HG03108 (cell line): ENCODE measurements at regions not wholly inside any gene's neighbourhood (a gene's known extent, or its start where the extent isn't known, plus 50 kb on each side); places are given as distances from the start of the nearest gene placed in this dataset.
"Not testable (repeated sequence)": the region's sequence is repeated elsewhere in the genome, so short reads cannot be mapped to it uniquely, and the experiment has no call there.

Experiments used
- ATAC-seq: cut with Tn5 transposase; IDR thresholded peaks from one replicate; pipeline ENCODE4 v1.9.1; 2021; ENCODE audit warnings: moderate library complexity; ENCODE audit not compliant: unreplicated experiment

DNA sequence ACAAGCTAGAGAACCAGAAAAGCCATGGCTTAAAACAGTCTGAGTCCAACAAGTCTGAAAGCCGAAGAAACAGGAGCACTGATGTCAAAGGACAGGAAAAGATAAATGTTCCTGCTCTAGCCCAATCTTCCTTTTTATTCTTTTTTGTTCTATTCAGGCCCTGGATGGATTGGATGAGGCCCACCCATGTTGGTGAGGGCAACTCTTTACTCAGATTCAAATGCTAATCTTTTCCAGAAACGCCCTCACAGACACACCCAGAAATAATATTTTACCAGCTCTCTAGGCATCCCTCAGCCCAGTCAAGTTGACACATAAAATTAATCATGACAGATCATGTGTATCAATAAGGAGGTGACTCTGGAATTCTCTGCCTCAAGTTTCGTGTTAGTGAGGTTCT, 1002.7 kb downstream of the STPG2 start:
- ATAC-seq, result no peak

DNA sequence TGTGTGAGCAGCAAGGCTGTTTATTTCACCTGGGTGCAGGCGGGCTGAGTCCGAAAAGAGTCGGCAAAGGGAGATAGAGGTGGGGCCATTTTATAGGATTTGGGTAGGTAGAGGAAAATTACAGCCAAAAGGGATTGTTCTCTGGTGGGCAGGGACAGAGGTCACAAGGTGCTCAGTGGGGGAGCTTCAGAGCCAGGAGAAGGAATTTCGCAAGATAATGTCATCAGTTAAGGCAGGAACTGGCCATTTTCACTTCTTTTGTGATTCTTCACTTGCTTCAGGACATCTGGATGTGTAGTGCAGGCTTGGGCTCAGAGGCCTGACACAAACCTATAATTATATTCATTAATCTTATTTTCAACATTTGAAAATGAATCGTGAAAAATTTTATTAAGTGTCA, 1001.9 kb downstream of the STPG2 start:
- not testable (repeated sequence) for ATAC-seq

DNA sequence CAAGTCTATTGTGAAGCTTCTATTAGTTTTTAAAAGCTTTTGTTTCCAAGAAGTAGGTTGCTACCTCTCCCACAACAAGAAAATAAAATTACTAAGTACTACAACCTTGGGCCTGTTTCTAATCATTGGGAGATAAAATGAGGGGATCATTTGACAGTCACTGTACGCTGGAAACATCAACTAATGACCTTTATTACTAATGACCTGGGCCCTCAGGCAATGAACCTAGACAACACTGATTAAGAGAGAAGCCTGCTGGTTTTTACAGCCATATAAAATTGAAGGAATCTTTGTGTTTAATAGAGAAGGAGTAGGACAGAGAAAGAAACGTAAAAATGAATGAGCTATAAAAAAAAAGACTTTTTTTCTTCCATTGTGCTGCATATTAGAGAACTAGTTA, 1000.9 kb downstream of the STPG2 start:
- ATAC-seq, result no peak

DNA sequence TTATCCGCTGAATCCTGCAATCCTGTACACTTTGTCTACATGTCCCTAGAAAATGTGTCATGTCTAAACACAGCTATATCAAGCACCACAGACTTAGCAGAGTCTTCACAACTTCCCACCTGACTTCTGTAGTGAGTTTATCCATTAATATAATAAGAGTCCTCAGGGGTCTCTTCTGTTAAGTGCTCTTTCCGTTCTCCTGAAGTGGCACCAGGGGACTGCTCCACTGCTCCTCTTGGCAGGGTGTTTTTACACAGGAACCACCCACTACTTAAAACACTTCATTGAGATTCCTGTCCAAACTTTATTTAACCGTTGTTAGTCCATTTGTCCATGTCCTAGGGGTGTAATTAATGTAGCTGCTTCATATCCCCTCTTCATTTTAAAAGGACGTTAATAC, 1000.4 kb downstream of the STPG2 start:
- no peak for ATAC-seq

DNA sequence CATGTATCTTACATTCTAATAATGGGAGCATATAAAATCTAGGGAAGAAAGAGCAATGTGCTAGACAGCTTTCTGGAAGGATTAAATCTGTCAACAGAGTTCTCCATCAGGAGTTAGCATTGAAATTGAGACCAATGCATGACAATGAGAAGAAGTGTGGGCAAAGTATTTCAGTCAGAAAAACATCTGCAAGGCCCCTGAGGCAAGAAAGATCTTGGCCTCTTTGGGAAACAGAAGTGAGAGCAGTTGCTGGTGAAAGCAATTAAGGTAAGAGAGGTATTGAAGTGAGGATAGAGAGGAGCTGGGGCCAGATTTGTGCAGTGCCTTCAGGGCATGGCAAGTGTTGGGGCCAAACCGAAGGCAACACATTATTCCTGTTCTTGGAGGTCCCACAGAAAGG, 999.1 kb downstream of the STPG2 start:
- no peak for ATAC-seq

DNA sequence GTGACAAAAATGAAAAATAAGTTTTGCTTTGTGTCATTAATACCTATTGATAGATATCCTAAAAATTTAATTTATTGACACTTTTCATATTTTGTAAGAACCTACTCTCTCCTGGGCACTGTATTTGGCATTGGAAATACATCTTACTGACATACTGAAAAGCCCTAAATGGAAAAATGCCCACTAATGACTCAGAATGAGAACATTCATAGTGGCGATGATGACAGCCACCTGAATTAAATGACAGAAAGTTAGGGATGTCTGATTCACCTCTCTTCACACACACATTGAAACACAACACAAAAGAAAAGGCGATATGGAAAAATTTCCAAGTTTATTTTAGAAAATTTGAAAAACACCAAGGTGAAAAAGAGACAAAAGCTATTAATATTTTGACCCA, 992.3 kb downstream of the STPG2 start:
- ATAC-seq, result no peak

DNA sequence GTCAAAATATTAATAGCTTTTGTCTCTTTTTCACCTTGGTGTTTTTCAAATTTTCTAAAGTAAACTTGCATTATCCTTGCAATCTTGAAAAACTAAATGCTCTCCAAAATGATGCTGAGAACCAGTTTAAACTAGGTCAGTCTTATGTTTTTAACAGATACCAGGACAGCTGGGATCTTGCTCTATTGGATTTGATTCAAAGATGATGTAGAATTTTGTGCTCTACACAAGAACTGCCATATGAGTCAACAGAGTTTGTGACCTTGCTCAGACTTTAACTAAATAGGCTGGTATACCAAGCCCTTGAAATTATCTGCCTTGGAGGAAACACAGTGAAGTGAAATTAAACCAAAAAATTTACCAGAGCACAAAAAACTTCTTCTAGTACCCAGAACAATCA, 991.1 kb downstream of the STPG2 start:
- no peak for ATAC-seq

DNA sequence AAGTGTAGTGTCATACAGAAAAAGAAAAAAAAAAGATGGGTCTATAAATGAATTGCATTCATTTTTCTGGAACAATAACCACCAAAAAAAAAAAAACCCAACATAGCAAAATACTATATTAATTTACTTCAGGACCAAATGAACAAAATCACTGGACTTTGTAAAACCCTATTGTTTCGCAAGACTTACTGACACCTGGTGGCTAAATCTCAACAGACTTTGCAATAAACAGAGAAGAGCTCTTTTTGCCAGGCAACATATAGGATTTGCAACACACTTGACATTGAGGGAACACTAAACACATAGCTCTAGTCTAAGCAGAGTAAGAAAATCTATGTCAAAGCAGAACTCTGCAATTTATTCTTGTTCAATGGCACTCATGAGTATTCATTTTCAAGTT, 990.2 kb downstream of the STPG2 start:
- no peak for ATAC-seq

DNA sequence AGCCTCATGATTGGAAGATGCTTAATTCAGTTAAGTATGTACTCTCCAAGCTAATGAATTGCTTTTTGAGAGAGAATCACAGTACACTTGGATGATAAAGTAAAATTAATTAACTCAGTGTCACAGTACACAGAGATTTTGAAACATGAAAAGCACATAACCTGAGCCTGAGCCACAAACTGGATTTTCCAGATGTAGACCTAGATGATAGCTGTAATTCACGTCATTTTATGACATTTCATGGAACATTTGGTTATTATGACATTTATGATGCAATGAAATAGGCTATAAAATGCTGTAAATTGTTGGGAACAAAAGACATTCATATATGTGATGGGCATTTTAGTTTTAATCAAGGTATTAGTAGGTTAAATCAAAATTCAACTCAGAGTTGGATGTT, 983.7 kb downstream of the STPG2 start:
- no peak for ATAC-seq

DNA sequence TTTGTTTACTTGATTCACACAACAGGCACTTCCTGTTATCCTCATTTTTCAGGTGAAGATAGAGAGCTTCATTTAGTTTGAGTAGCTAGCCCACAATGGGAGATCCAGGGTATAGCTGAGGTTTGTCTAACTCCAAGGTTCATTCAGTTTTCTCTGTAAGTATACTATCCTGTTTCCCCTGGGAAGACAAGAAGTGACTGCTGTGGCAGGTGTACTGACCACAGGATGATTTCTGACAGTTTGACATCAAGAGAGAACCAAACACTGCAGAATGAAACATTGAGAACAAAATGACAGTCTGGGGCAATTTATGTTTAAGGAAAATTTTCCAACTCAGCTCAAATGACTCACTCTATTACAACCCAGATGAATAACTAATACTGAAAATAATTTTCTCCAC, 958.0 kb downstream of the STPG2 start:
- ATAC-seq, result no peak

DNA sequence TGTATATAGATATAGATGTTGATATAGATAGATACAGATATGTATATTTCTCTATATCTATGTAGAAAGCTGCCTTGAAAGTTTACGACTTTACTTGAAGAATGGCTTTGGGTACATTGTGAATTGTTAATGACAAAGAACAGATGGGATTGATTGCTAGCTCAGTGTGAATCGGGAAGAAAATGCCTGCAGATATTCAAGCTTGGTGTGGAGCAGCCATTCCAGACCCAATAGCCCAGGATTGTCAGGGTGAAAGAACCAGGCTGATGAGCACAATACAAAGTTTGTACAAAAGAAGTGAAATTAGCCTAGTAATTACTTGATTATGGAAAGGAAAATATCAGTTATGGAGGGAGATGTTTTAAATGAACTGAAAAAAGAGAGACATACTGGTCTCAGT, 946.2 kb downstream of the STPG2 start:
- no peak for ATAC-seq

DNA sequence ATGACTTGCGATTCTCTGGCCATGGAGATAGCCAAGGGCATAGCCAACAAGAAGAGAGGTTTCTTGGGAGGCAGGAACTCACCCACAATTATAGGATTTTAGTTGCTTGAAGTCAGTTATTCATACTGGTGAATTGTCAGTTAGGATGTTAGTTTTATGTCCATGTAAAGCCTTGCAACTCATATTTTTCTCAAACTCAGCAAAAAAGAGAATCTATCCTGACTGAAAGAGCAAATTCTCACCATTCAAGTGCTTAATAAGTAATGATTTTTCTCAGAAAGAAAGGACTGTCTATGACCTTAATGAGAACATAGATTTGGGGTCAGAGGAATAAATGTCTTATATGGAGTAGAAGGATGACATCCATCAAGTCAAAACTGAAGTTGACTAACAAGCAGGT, 934.5 kb downstream of the STPG2 start:
- no peak for ATAC-seq

DNA sequence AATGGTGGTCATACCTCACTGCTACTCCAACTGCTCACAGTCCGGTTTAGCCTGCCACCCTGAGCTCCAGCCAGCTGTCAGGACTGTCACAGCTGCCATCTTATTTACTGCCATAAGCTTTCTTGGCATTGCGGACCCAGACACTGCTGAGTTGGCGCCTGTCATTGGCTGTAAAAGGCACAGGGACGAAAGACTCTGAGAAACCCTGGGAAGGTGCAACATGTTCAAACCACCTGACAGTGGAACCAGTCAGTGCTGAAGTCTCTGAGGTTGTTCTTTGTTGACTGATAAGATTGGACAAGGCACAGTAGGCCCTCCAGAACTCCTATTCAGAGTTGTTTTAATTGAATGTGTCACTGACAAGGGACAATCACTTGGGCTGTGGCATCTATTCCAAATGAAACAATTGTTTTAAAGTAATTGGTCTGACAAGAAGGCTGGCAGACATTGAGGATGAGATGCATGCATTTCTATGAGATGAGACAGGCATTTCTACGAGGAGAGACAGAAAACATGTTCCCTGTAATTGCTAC, 927.8 kb downstream of the STPG2 start:
- ATAC-seq, result no peak

DNA sequence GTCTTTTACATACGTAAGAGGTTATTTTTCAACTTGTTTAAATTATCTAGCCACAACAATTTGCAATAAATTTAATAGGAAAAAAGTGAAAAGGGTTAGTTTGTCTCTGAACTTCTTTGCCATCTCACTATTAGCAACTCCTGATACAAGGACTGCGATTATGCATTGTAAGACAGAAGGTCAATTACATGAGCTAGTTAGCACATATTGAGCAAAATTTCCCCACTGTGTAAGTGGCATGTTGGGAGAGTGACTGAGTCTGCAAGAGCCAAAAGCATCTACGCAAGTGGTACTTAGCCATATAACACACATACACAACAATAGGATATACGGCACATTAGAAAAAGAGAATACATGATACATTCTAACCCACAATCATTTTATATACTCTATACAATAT, 927.2 kb downstream of the STPG2 start:
- ATAC-seq, result no peak

DNA sequence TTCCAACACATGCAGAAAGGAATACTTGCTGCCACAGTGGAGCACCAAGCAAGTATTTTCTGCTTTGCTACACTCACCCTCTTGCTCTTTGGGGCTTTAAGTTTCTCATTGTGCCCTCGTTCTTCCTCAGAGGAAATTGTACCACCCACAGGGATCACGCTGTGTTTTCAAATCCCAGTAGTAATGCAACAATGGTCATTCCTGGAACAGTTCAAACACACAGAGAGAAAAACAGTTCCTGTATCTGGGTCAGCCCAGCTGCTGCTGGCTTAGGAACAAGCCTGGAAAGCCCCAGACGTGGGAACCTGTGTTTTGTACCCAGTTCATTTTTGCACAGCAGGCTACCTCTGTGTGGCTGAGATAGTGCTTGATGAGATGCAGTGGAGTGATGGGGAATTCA, 907.8 kb downstream of the STPG2 start:
- ATAC-seq, result no peak

DNA sequence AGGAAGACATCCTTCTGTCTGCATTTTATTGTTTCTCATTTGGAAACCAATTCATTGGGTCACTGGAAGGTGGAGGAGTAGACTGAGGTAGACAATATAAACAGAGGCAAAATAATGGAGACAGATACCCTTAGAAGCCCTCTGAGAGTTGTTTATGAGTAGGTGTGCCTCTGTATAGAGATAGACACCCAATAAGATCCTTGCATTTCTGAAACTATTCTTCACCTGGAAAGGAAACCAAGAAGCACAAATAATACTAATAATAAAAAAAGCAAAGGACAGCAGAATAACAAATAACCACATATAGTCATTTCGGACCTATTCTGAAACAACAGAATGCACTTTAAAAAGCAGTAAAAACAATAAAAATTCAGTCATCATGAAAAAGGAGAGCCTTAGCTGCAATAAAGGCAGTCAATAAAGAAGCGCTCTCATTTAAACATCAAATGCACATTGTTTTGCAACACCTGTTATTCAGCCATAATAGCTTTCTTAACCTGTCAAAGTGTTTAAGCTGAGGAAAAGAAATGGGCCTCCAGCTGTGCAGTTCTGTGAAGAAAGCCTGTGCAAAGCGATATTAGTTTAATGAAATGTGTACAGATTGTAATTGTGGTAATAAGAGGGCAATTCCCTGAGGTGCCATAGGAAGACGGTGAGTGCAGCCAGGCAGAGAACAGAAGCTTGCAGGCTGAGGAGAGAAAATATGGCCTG, 904.2 kb downstream of the STPG2 start:
- no peak for ATAC-seq

DNA sequence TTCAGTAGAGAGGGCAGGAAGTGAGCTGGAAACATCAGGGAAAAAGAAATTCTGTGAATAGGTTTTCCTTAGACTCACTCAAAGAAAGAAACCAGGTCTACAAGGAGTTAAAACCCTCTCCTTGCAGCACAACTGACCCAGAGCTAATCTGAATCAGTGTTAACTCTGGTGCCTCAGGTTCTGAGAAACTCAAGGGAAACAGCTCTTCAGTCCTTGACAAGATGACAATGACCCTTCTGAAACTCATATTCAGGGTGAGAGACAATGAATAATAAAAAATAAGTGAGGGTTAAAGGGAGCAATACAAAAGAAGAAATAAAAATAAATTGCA, 903.6 kb downstream of the STPG2 start:
- ATAC-seq, result no peak

DNA sequence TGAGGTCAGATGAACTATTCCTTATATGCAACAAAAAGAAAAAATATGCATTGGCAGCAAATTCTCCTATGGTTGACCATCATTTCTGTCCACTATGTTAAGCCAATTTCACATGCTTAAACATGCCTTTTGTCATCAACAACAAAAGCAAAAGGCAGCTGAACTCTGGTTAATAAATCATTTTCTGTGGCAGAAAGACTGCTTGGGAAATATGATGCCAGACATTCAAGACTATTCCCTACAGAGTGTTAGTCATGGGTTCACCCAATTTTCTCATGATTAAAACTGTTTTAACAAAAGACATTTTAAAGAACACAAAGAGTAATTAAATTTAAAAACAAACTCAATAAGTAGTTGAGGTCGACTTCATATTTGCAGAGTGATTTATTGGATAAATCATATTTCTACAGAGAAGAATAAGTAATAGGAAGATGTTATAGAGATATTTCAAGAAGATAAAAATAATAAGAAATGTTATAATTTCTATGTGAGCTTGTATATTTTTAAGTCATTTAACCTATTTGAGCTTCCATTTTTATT, 890.6 kb downstream of the STPG2 start:
- ATAC-seq, result no peak

DNA sequence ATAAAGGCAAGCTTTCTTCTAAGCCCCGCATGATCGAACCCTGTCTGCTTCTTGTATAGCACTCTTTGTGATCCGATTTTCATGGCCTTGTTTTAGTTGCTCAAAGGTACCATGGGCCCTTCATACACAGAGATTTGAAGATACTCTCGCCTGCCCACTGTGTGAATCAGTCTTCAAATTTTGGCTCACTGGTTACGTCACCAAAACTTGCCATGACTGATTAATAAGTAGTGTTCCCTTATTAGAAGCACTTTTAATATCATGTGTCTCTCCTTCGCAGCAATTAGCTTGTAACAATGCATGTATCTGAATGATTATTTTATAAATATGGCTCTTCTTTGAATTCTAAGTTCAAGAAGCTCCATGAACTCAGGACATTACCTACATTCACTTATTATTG, 880.5 kb downstream of the STPG2 start:
- ATAC-seq, result no peak

DNA sequence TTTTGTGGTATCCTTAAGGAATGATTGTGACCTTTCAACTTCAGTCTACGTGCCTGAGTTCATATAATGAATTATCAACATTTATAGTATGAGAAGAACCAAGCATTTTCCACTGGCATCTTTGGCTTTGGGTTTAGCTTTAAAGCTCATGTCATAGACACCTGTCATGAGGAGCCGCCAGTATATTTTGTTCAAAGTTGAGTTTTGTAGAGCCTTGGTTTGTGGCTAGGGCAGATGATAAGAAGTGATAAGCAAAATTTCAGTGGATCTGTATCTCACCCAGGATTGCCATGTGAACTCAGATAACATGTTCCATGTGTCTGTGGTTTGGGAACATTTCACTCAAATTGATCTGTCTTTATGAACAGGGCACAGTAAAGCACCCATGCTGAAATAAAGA, 873.2 kb downstream of the STPG2 start:
- ATAC-seq, result no peak

DNA sequence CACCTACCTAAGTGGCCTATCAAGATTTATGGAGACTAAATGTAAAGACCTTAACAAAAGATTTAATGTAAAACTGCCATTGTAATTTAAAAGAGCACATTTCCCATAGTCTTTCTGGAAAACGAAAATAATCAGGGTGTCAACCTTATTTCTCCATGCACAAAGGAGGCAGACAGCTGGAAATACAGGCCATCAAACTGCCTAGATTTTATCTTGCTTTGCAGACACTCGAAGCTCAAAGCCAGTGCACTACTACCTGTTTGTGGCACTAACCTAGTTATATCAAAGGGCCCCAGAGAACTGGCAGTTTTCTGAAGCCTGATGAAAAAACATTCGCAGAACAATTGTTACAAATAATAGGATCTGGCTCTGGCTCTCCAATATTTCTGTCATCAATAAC, 863.9 kb downstream of the STPG2 start:
- no peak for ATAC-seq

DNA sequence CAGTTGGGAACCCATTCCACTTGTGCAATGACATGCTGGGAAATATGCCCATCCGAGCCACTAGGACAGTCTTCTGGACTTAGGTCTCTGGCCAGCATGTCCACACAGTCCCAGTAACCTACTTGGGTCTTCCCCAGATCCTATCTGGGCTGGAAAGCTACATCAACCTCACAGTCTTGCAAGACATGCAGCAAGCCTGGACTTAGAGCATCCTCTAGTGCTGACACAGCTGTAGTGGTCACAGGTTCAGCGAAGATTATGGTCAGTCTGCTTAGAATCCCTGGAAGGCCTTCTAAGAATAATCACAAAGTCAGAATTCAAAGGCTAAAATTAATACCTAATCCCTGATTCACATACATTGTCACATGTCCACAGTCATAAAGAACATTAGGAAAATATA, 842.7 kb downstream of the STPG2 start:
- no peak for ATAC-seq

DNA sequence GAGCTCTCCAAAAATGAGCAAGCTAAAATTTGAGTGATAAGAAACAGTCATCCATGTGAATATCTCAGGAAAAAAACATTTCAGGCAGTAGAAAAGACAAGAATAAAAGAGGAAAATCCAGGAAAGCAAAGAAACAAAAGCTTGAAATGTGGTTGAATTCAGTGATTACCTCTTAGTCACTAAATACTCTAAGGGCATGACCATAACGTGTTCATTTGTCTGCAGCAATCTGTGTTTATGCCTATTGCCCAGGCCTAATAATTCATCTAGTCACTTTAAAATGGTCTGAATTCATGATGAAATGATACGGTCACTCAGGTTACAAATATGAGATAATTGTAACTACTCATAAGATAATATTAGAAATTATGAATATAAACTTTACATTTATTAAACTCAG, 837.9 kb downstream of the STPG2 start:
- ATAC-seq, result no peak
